ENCODE measurements at regions not wholly inside any gene's neighbourhood (a gene's known extent, or its start where the extent isn't known, plus 50 kb on each side); places are given as distances from the start of the nearest gene placed in this dataset.

GRCh38 chr2:21269382-21269781 is 145.6 kb downstream of the TDRD15 start:
- Mint-ChIP-seq H3K4me3 (no peak overlapping the region), H3K27ac (no peak overlapping the region), H3K36me3 (no peaks in the 10 kb centered on the region), H3K9me3 (no peaks in the 10 kb centered on the region), H3K4me1 (no peaks in the 10 kb centered on the region; the same call in 1 of the 2 replicates), H3K27me3 (ENCODE audit: low read depth) (no peaks in the 10 kb centered on the region)
- CTCF ChIA-PET = no interaction called here
- ATAC-seq = no peak
- TF ChIP-seq ATF3 (CRISPR knock-in tag; conservative IDR thresholded peaks at IDR 0.05) = no peak
- TF ChIP-seq NFATC4 (CRISPR knock-in tag; IDR thresholded peaks at IDR 0.05) = no peak
- no peak for TF ChIP-seq PRDM15 (CRISPR knock-in tag; IDR thresholded peaks at IDR 0.05)
- no peak for TF ChIP-seq TEAD1 (CRISPR knock-in tag; IDR thresholded peaks at IDR 0.05)
- POLR2A ChIA-PET = no interaction called here
- DNase-seq (ENCODE audit: low spot score) = no peak

GRCh38 chr2:21270083-21270491 is 146.3 kb downstream of the TDRD15 start:
- CTCF ChIA-PET = no interaction called here
- TF ChIP-seq ERG (CRISPR knock-in tag; IDR thresholded peaks at IDR 0.05) (no peak), E2F4 (CRISPR knock-in tag; IDR thresholded peaks at IDR 0.05; ENCODE audit: borderline replicate concordance, low read depth) (no peak), SMAD3 (CRISPR knock-in tag; IDR thresholded peaks at IDR 0.05; ENCODE audit: borderline replicate concordance) (no peak), CTCF (IDR thresholded peaks at IDR 0.05) (no peak)
- H3K27ac Mint-ChIP-seq = no peak overlapping the region
- H3K4me3 Mint-ChIP-seq = no peak overlapping the region
- no peaks in the 10 kb centered on the region for H3K9me3 Mint-ChIP-seq
- H3K27me3 Mint-ChIP-seq (ENCODE audit: low read depth) = no peaks in the 10 kb centered on the region
- no peaks in the 10 kb centered on the region for H3K36me3 Mint-ChIP-seq
- no peaks in the 10 kb centered on the region; the same call in 1 of the 2 replicates for H3K4me1 Mint-ChIP-seq
- POLR2A ChIA-PET = no interaction called here
- ATAC-seq (no peak), DNase-seq (ENCODE audit: low spot score) (no peak)

- TF ChIP-seq USF2 (CRISPR knock-in tag; IDR thresholded peaks at IDR 0.05) = no peak
- no peak for TF ChIP-seq ZNF263 (CRISPR knock-in tag; IDR thresholded peaks at IDR 0.05; ENCODE audit: low read depth)
- no peak for TF ChIP-seq ZNF416 (CRISPR knock-in tag; IDR thresholded peaks at IDR 0.05)
- no peak for TF ChIP-seq ZBTB43 (CRISPR knock-in tag; IDR thresholded peaks at IDR 0.05)
- no peak for TF ChIP-seq KAT7 (CRISPR knock-in tag; IDR thresholded peaks at IDR 0.05; ENCODE audit: borderline replicate concordance)
- no peak for TF ChIP-seq JAZF1 (CRISPR knock-in tag; IDR thresholded peaks at IDR 0.05)
- no peak for TF ChIP-seq IRF2 (CRISPR knock-in tag; IDR thresholded peaks at IDR 0.05; ENCODE audit: borderline replicate concordance, low read depth)
- TF ChIP-seq TP53 (CRISPR knock-in tag; IDR thresholded peaks at IDR 0.05) = no peak
- TF ChIP-seq IRF1 (CRISPR knock-in tag; IDR thresholded peaks at IDR 0.05) = no peak
- TF ChIP-seq JUN (CRISPR knock-in tag; IDR thresholded peaks at IDR 0.05) = no peak
- TF ChIP-seq NFE2L1 (CRISPR knock-in tag; IDR thresholded peaks at IDR 0.05) = no peak
- no peaks in the 10 kb centered on the region for H3K9me3 Mint-ChIP-seq
- no peaks in the 10 kb centered on the region for H3K36me3 Mint-ChIP-seq
- no peak overlapping the region for H3K4me3 Mint-ChIP-seq
- no peaks in the 10 kb centered on the region; the same call in 1 of the 2 replicates for H3K4me1 Mint-ChIP-seq
- ChIA-PET CTCF (interaction anchor here (0.6 kb wide), 1 partner anchor 926 kb away, joined by 3 read pairs; no protein-coding TSS in a partner anchor), POLR2A (no interaction called here)
- no peak for ATAC-seq
- no peak for DNase-seq (ENCODE audit: low spot score)
- no peak overlapping the region for H3K27ac Mint-ChIP-seq
- no peaks in the 10 kb centered on the region for H3K27me3 Mint-ChIP-seq (ENCODE audit: low read depth)
Observed at GRCh38 chr2:21270708-21271122, 146.9 kb downstream of the TDRD15 start.

Measured in WTC11 (cell line).